HT-29 (cell line): ENCODE measurements at regions not wholly inside any gene's neighbourhood (a gene's known extent, or its start where the extent isn't known, plus 50 kb on each side); places are given as distances from the start of the nearest gene placed in this dataset.

Experiments
- DNase-seq: peaks from one replicate; pipeline ENCODE4 v3.0.0-alpha.2; 2015; ENCODE audit warnings: low spot score

DNA sequence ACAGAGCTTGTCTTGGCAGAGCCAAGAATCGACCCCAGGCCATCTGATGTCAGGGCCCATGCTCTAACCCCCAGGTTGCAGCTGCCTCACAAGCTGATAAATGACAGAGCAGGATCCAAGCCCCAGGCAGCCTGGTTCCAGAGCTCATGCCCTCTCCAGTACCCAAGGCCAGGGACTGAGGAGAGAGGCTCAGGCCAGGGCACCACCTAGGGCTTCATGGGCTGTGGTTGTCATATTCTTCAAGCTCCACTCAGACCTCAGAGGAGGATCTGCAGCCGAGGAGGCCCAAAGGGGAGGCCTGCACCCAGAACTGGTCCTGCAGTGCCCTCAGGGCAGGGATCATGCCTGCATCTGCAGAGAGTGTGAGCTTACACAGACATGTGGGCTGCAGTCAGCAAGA, 301.1 kb downstream of the MATN1 start:
- DNase-seq = no peak

- DNase-seq = no peak
These were observed 302.8 kb downstream of the MATN1 start for GRCh38 chr1:30420519-30421050.

DNA sequence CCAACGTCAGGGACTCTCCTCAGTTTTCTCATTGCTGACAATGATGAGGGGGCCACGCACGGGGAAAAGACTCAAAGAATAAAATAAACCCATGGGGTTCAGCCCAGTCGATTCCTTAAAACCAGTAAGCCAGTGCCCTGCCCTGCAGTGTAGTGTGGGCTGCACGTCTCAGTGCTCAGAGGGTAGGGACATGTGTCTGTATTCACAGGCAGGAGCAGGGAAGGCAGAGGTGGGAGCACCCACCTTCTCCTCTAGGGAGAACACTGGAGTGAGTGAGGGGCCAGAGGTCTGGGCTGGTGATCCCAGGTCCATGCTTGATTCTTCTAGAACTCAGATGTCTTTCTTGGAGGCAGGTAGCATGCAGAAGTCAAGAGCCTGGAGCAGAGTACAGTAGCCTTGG, 303.6 kb downstream of the MATN1 start:
- no peak for DNase-seq

DNA sequence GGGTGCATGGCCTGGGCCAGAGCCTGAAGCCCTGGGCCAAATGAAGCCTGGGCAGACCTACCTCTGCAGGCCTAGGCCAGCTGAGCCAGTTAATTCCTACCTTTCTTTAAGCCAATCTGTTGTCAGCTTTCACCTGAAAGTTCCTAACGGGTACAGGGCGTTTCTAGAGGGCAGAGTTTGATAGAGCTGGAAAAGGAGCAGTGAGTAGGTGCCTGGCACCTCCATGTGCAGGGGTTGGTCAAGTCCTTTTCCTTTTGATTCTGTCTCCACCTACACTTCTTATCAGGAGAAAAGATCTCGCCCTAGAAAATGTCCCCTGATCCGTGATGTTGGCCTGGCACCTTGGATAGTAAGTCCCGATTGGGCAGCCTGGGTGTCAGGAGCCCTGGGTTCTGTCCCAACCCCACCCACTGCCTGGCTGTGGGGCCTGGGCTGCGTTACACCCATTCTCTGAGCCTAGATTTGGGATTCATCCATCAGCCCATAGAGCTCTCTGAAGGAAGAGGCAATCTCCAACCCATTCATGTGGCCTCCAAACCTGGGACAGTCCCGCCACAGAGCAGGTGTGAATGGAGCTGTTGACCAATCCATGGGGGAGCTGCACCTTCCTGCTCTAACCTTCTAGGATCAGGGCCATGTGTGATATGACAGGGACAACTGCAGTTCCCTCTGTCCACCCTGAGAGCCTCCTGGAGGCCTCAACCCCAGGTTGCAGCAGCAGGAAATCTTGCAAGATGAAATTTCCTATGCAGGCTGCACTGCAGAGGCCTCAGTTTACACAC, 304.3 kb downstream of the MATN1 start:
- DNase-seq = no peak

DNA sequence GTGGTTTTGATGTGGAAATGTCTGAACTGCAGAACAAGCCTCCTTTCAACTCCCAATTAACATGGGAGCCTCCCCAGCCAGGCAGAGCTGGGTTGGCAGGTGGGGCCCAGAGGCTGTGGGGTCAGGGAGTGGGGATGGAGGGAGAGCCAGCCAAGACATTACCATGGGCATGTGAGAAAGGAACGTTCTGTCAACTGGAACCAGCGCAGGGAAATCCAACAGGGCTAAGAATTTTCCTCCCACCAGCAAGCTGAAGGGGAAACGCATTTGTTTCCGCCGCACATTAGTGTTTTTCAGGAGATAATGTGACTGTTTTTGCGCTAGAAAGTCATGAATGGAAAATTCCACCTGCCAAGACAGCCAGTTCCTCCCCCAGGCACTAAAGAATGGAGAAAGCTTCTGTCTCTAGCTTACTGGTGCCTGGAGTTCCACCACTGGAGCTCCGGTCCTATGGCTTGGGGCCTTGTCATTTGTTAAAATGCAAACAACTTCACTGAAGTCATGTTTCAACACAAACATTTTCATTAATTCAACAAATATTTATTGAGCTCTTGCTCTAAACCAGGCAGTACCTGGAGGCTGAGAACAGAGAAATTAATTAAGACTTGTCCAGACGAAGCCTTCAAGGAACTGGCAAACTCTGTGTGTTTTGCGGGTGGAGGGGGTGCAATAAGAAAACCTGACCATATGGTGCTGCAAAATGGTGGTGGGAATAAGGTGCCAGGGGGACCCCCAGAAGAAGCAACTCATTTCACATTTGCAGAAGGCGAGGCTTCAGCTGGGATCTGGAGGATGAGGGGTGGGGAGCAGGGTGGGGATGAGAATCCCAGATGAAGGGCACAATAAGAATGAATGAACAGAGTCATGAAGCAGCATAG, 305.1 kb downstream of the MATN1 start:
- no peak for DNase-seq

- DNase-seq = no peak
These were observed 305.7 kb downstream of the MATN1 start for GRCh38 chr1:30417701-30418046.

DNA sequence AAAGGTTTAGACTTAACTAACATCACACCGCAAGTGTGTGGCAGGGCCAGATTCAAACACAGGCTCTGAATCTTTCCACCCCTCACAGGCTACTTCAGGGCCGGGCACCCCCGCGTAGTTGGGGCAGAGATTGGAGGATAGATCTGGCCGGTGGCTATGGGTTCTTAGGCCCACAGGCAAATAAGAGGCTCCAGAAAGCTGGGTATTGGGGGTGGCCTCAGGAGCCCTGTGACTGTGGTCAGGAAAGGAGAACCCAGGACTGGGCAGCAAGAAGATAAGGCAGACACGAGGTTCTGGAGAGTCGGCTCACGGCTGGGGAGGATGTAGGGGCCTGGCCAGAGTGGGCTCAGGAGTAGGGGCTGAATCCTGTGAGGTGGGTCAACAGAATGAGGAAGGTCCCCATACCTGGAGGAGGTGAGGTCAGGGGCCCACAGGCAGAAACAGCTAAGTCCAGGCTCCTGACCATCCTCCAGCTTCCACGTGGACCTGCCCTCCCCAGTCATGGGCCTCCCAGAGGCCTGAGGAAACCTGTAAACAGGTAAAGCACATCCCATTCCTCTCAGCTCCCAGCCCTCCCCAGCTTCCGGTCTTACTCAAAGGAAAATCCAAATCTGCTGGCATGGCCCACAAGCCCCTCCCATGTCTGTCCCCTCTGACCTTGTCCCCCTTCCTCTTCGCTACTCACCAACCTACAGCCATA, 306.2 kb downstream of the MATN1 start:
- DNase-seq = no peak

- DNase-seq = no peak
These were observed 307.1 kb downstream of the MATN1 start for GRCh38 chr1:30416221-30416820.

DNA sequence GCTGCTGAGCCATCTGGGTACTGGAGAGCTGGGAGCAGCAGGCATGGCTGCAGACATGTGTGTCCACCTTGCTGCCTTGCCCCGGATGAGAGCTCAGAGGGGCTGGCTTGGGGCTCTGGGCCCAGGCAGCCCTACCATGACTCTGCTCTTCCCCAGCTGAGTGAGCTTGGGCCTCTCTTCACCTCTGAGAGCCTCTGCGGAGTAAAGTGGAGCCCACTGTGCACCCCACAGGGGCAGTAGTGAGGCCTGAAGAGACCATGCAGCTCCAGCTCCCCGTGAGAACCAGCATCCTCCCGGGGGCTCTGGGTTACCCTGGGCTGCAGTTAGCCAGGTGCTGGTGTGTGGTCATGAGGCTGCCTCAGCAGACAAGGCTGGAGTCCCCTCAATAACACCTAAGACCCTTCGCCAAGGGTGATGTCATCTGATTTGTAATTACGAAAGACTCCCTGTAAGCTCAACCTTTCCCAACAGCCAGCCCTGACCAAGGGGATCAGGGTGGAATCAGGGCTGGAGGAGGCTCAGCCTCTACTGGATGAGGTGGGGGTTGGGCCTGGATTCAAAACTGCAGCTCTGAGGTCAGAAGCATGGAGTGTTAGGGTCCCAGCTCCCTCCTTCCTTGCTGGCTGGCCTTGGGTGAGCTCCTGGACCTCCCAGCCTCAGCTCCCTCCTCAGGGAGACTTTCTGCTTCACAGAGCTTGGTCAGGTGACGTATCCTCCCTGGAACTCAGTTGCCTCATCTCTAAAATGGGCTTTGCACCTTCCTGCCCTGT, 308.0 kb downstream of the MATN1 start:
- DNase-seq = no peak

DNA sequence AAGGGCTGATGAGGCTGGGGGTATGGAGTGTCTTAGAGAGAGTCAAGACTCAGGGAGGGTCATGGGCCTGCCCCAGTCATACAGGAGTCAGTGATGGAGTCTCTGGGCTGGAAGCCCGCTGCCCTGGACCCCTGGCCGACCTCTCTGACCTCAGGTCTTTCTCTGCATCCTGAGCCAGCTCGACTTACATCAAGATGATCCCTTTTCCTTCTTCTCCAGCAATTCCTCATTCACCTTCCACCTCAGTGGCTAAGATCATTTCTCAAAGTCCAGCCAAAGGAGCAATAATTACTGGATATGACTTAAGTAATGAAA, 308.6 kb downstream of the MATN1 start:
- no peak for DNase-seq

DNA sequence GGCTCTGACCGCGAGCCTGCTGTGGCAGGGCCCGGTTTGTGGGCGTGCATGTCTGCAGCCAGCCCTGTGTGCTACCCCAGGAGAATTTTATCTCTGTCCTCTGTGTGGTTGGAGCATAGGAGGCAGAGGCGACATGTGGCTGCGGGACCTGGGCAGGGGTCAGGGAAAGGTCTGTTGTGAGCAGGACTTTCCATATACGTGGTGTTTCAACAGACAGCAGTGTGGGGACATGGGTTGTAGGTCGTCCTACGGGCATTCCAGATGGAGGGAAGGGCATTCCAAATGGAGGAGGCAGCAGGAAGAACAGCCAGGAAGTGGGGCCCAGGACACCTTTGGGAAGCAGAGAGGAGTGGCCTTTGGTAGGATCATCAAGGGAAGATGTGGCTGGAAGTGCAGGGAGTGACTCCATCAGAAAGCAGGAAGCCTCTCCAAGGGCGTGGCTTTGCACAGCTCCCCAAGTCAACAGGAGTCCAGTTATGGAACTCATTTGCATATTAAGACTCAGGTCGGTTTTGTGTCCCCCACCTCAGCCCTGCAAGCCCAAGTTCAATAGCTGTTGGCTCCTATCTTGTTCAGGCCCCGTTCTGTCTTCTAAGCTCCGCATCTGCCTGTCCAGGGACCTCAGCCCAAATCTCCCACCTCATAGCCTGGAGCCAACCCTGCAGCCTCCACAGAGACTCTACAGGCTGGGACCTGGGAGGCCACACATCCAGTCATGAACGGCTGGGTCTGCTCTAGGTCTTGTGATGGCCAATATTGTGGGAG, 309.1 kb downstream of the MATN1 start:
- DNase-seq = no peak

GRCh38 chr1:30413606-30414005, 309.8 kb downstream of the MATN1 start:
- DNase-seq = no peak

DNA sequence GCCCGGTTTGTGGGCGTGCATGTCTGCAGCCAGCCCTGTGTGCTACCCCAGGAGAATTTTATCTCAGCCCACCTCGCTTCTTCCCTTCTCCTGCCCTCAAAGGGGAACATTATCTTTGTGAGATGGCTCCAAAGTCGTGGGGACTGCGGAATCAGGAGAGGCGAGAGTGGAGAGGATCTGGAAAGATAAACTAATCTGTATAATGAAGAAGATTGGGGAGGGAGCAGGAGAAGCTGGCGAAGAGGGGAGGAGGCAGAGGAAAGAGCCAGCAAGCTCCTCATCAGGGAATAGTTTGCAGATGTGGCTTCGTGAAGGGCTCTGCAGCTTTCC, 310.3 kb downstream of the MATN1 start:
- DNase-seq = no peak

- no peak for DNase-seq
These were observed 310.9 kb downstream of the MATN1 start for GRCh38 chr1:30412241-30413110.

- no peak for DNase-seq
These were observed 312.2 kb downstream of the MATN1 start for GRCh38 chr1:30411206-30411605.

DNA sequence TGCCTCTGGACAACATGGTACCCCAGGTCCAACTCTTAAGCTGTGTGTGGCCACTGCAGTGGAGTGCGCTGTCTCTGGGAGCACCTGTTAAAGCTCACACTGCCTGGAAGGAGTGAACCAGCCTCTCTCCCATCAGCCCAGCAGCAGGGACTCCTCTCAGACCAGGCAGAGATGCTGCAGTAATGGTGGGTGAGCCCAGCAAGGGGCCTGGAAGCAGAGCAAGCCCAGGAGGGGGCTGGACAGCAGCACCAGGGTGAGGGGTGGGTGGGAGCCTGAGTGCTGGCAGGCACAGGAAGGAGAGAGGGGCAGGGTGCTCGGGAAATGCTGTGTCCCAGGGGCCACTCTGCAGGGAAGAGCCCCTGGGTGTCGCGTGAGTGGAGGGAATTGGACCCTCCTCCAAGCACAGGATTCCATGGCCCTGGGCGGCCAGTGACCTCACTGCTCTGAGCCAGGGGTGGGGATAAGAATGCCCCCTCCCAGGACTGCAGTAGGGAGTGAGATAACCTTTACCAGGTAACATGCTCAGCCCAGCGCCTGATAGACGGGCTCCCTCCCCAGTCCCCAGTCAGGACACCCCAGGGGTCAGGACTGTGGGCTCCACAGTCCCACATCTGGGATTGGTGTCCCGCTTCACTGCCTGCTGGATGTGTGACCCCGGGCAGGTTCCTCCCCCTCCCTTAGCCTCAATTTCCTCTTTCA, 313.1 kb downstream of the MATN1 start:
- no peak for DNase-seq

GRCh38 chr1:30409476-30410152, 313.8 kb downstream of the MATN1 start:
- no peak for DNase-seq

DNA sequence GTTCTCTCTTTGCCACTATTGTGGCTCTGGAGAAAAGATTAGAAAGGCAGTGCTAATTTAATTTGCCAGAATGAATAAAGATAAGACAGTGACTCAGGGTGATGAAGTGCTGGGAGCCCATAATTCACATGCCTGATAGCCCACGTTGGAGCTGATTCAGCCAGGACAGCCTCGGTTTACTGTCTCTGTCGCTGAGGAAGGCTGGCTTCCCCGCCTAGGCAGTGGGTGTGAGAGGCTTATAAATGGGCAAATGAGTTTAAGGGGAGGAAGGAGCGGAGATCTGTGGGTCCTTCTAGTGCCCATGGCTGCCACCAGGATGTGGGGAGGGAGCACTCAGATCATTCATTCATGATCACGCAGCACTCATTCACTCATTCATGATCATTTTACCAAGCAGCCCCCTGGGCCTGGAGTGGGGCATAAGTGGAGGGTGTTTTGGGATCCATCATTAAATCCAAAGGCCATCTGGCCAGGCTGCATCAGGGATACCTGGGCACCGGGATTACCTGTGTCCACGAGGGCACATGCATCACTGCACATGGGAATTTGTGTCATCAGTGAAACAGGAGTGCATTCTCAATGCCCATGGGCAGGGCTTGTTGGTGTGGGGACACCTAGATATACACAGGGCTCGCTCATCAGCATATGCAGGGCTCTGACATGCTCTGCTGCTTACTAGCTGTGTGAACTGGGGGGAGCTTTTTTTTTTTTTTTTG, 315.4 kb downstream of the MATN1 start:
- DNase-seq = no peak
